HepG2 (cell line): ENCODE measurements at regions not wholly inside any gene's neighbourhood (a gene's known extent, or its start where the extent isn't known, plus 50 kb on each side); places are given as distances from the start of the nearest gene placed in this dataset.

Experiments
- ZFP36L1 ChIP-seq: sonication (generic); formaldehyde crosslinking; IDR thresholded peaks from 2 replicates; pipeline ENCODE4 v1.8.0; 2022; ENCODE audit warnings: mild to moderate bottlenecking, missing genetic modification reagents, moderate library complexity
- TF ChIP-seq, protein P1 (sequence below): sonication (generic); formaldehyde crosslinking; conservative IDR thresholded peaks from 2 replicates; pipeline ENCODE4 v1.4.0; 2020; ENCODE audit warnings: missing genetic modification reagents

DNA sequence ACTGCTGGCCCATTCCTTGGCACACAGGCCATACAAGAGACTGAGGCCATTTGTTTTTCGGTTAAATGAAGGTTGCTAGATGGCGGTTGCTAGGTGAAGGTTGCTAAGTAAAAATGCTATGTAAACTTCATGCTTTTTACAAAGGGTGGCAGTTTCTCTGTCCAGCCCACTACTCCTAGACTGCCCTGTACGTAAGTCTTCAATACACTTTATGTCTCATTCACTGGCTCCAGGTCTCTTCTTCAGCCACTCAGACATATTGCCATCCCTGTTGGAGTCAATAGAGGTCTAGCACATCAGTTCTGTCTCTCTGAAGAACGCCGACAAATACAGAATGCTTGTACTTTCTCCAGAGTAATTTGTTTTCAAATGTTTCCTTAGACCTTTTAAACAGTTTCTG, 370.9 kb upstream of the RND3 start:
- TF ChIP-seq, protein P1, sequence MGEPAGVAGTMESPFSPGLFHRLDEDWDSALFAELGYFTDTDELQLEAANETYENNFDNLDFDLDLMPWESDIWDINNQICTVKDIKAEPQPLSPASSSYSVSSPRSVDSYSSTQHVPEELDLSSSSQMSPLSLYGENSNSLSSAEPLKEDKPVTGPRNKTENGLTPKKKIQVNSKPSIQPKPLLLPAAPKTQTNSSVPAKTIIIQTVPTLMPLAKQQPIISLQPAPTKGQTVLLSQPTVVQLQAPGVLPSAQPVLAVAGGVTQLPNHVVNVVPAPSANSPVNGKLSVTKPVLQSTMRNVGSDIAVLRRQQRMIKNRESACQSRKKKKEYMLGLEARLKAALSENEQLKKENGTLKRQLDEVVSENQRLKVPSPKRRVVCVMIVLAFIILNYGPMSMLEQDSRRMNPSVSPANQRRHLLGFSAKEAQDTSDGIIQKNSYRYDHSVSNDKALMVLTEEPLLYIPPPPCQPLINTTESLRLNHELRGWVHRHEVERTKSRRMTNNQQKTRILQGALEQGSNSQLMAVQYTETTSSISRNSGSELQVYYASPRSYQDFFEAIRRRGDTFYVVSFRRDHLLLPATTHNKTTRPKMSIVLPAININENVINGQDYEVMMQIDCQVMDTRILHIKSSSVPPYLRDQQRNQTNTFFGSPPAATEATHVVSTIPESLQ (CRISPR knock-in tag), result no peak
- no peak for TF ChIP-seq ZFP36L1 (CRISPR knock-in tag)
